SW 1271 (cell line): ENCODE measurements at regions not wholly inside any gene's neighbourhood (a gene's known extent, or its start where the extent isn't known, plus 50 kb on each side); places are given as distances from the start of the nearest gene placed in this dataset.

Source experiments
- DNase-seq, 2 experiments: peaks; one replicate each; lab custom pipeline; 2025; lab: John Stamatoyannopoulos, UW

GRCh38 chr2:78023356-78023755 is 501.2 kb upstream of the LRRTM4 start:
- no peak for DNase-seq

DNA sequence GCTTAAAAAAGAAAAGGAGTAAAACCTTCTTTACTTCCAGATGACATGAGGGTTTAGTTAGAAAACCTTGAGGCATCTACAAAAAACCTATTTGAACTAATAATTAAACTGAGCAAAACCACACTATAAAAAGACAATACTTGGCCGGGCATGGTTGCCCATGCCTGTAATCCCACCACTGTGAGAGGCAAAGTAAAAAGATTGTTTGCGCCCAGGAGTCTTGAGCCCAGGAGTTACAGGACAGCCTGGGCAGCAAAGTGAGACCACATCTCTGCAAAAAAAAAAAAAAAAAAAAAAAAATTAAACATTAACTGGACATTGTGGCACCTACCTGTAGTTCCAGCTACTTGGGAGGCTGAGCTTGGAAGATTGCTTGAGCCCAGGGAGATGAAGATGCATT is 502.8 kb upstream of the LRRTM4 start:
- DNase-seq, result no peak

DNA sequence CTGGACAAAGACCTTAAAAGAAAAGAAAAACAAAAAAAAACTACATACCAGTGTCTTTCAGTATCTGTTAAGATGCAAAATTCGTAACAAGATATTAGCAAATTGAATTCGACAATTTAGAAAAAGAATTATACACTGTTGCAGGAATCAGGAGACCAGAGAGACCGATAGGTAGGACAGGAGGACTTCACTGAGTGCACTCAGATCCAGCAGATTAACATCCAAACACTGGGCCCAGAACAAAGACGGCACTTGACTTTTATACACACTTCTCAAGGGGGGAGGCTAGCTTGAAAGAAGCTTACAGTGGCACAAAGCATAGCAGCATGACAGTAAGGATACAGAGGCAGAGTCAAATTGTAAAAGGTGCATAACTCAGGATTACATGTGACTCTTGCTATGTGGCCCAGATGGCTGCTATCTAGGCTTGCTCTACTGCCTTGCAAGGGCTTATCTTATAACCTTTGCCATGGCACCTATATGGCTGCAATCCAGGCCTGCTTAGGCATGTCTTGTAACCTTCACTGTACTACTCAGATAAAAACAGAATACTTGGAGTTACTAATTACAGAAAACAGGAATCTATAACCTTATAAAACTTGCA is 507.3 kb upstream of the LRRTM4 start:
- no peak for DNase-seq

GRCh38 chr2:78034706-78035105 is 512.5 kb upstream of the LRRTM4 start:
- DNase-seq, result no peak

DNA sequence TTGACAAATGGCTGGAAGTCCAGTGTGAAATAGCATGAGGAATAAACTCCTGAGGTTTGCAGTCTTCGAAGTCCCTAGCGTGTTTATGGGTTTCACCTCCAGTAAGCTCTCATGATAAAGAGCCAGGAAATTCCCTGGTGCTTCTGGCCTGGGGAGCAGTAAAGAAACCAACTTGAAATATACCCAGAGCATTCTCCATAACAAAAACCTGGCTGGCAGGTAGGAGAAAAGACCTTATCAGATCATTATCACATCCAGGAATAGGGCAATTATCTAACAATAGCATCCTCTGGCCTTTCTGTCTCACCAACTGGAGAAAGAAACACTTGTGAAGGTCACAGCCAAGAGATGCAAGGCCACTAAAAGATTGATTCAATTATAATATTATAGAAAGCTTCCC is 513.6 kb upstream of the LRRTM4 start:
- DNase-seq, result no peak

- DNase-seq, result no peak
These were observed 529.3 kb upstream of the LRRTM4 start for GRCh38 chr2:78051480-78051879.

- DNase-seq, result no peak
These were observed 534.8 kb upstream of the LRRTM4 start for GRCh38 chr2:78056976-78057375.

DNA sequence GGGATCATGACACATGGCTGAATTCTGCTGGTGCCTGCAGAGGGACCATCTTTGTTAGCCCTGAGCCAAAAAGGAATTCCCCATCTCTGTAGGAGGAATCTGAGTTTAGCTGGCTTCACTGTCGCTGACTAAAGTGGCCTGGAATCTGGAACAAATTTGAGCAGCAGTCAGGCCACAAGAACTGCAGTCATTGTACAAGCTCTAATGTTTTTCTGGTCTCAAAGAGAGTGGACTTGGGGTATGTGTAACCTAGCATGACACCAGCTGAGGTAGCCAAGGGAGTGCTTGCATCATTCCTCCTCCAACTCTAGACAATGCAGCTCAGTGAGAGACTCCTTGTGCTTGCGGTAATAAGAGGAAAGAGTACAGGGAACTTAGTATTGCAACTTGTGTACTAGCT is 539.1 kb upstream of the LRRTM4 start:
- DNase-seq, result no peak

DNA sequence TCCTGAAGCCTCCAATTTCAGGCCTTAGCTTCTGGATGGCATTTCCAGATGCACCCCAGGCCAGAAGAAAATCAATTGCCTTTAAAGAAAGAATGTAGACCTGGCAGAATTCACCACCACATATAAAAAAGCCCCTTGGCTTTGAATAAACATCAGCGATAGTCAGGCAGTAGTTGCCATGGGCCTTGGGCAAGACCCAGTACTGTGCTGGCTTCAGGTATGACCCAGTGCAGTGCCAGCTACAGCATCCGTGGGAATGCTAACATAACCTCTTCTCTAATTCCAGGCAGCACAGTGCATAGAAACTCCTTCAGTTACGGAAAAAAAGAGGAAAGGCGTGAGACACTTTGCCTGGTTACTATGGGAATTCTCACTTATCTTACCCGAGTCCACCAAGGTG is 539.6 kb upstream of the LRRTM4 start:
- DNase-seq, result no peak

DNA sequence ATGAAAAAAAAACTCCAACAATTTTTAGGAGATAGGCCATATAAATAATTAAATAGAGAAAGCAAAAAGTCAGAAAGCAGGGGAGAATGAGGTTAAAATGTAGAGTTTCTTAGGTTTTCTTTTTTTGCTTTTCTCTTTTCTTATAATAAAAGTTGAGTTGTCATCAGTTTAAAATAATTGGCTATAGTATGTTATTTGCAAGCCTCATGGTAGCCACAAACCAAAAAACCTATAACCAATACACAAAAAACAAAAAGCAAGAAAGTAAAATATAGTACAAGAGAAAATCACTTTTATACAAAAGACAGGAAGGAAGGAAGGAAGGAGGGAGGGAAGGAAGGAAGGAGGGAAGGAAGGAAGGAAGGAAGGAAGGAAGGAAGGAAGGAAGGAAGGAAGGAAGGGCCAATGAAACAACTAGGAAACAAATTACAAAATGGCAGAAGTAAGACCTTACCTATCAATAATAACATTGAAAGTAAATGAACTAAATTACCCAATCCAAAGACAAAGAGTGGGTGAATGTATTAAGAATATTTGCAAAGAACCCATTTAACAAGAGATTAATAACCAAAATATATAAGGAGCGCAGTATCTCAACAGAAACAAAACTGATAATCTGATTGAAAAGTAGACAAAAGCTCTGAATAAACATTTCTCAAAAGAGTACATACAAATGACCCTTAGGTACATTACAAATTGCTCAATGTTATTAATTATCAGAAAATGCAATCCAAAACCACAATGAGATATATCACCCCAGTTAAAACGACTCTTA is 541.3 kb upstream of the LRRTM4 start:
- DNase-seq, result no peak

DNA sequence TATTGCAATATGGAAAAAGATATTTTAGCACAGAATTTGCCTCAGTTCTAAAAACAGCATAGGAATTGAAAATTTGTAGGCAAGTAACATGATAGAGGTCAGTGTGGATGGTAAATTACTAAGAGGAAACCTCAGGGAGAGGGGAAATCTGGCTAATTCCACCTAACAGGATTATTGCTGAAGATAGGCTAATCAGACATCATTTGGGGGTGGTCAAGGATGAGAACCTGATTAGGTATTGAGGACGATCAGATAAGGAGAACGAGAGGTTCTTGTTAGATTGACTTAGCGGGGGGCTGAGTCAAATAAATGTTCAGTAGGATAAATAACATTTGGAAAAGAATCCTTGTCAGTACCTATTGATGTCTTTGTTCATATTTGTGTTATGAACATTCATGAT is 543.2 kb upstream of the LRRTM4 start:
- DNase-seq, result no peak

GRCh38 chr2:78068808-78069207 is 546.6 kb upstream of the LRRTM4 start:
- DNase-seq, result no peak

- no peak for DNase-seq
These were observed 548.5 kb upstream of the LRRTM4 start for GRCh38 chr2:78070693-78071092.

- no peak for DNase-seq
These were observed 555.5 kb upstream of the LRRTM4 start for GRCh38 chr2:78077633-78078032.

- no peak for DNase-seq
These were observed 560.4 kb upstream of the LRRTM4 start for GRCh38 chr2:78082555-78082954.

- DNase-seq, result no peak
These were observed 571.3 kb upstream of the LRRTM4 start for GRCh38 chr2:78093436-78093835.

GRCh38 chr2:78109272-78109671 is 587.1 kb upstream of the LRRTM4 start:
- no peak for DNase-seq

- no peak for DNase-seq
These were observed 593.1 kb upstream of the LRRTM4 start for GRCh38 chr2:78115291-78115690.

DNA sequence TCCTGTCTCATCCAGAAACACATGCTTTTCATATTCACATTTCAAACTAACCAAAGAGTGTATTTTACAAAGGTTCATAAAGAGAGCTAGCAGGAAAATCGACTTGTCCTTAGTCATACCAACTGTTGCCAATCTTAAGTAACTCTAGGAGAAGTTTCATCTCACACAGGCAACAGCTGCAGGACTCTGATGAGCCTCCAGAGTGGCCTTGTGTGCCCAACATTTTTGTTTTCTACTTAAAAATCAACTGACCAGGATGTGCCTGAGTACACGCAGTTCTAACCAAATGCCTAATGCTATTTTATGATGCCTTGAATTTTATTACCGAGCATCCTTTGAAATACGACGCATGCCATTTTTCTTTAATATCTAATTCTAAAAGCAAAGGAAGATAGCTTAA is 595.9 kb upstream of the LRRTM4 start:
- no peak for DNase-seq

DNA sequence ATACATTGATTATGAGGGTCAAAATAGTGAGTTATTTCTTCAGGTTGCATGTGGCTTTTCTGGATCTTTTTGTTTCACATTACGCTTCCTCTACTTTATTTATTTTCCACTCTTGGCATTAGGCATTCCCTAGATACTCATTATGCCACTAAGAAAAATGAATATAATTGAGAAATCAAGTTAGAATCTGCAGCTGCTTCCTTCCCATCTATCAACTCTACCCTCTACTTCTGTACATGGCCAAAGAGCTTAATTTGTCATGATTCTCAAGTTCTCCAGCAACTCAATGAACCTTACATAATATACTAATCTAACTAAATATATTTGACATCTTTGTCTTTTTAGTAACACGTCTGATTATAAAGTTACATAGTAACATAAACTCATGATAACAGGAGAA is 598.1 kb upstream of the LRRTM4 start:
- DNase-seq, result no peak

GRCh38 chr2:78125042-78125441 is 602.9 kb upstream of the LRRTM4 start:
- DNase-seq, result no peak

- DNase-seq, result no peak
These were observed 605.2 kb upstream of the LRRTM4 start for GRCh38 chr2:78127424-78127823.

GRCh38 chr2:78132391-78133370 is 610.5 kb upstream of the LRRTM4 start:
- no peak for DNase-seq
